MM.1S (cell line): ENCODE measurements at regions not wholly inside any gene's neighbourhood (a gene's known extent, or its start where the extent isn't known, plus 50 kb on each side); places are given as distances from the start of the nearest gene placed in this dataset.

Experiments
- DNase-seq: peaks from one replicate; pipeline ENCODE4 v3.0.0-alpha.2; 2015
- H2AFZ ChIP-seq: fragments of 300-600 bp; sonication (generic); 2 replicates; pipeline ENCODE4 v1.6.0; 2016; ENCODE audit warnings: antibody characterized with exemption, low read length
- H3F3A ChIP-seq: fragments of 300-600 bp; sonication (generic); 2 replicates; pipeline ENCODE4 v1.6.1; 2016; ENCODE audit warnings: mild to moderate bottlenecking, antibody characterized with exemption, low read length, moderate library complexity, mixed read lengths; ENCODE audit not compliant: insufficient read depth
- H3K27ac ChIP-seq: fragments of 300-600 bp; sonication (generic); 2 replicates; pipeline ENCODE4 v1.5.1; 2016; ENCODE audit warnings: mild to moderate bottlenecking, low read length
- H3K27me3 ChIP-seq: fragments of 300-600 bp; sonication (generic); replicated peaks from 2 replicates; pipeline ENCODE4 v1.6.0; 2016; ENCODE audit warnings: low read length; ENCODE audit not compliant: insufficient read depth
- H3K36me3 ChIP-seq: fragments of 300-600 bp; sonication (generic); replicated peaks from 2 replicates; pipeline ENCODE4 v1.6.1; 2016; ENCODE audit warnings: mild to moderate bottlenecking, low read length, mixed read lengths; ENCODE audit not compliant: insufficient read depth
- H3K4me1 ChIP-seq: fragments of 300-600 bp; sonication (generic); 2 replicates; pipeline ENCODE4 v1.6.1; 2016; ENCODE audit warnings: low read length, mixed read lengths
- H3K4me2 ChIP-seq: fragments of 300-600 bp; sonication (generic); 2 replicates; pipeline ENCODE4 v1.6.0; 2016; ENCODE audit warnings: low read depth, low read length
- H3K4me3 ChIP-seq: fragments of 300-600 bp; sonication (generic); 2 replicates; pipeline ENCODE4 v1.5.1; 2016; ENCODE audit warnings: low read length, mixed read lengths
- H3K79me2 ChIP-seq: fragments of 300-600 bp; sonication (generic); 2 replicates; pipeline ENCODE4 v1.6.1; 2016; ENCODE audit warnings: mixed run types, low read length, mixed read lengths
- H3K9ac ChIP-seq: fragments of 300-600 bp; sonication (generic); 2 replicates; pipeline ENCODE4 v1.6.1; 2016; ENCODE audit warnings: low read length, mixed read lengths
- H3K9me2 ChIP-seq: fragments of 300-600 bp; sonication (generic); replicated peaks from 2 replicates; pipeline ENCODE4 v1.6.1; 2016; ENCODE audit warnings: mild to moderate bottlenecking, low read length, mixed read lengths; ENCODE audit not compliant: insufficient read depth
- H3K9me3 ChIP-seq: fragments of 300-600 bp; sonication (generic); replicated peaks from 2 replicates; pipeline ENCODE4 v1.6.1; 2016; ENCODE audit warnings: mild to moderate bottlenecking, low read length, mixed read lengths; ENCODE audit not compliant: insufficient read depth
- H4K20me1 ChIP-seq: fragments of 300-600 bp; sonication (generic); 2 replicates; pipeline ENCODE4 v1.6.1; 2016; ENCODE audit warnings: mild to moderate bottlenecking, low read length, moderate library complexity, mixed read lengths; ENCODE audit not compliant: insufficient read depth
- CTCF ChIP-seq: fragments of 300-600 bp; sonication (generic); IDR thresholded peaks from 2 replicates; pipeline ENCODE4 v1.5.1; 2016; ENCODE audit warnings: antibody characterized with exemption, low read length, mixed read lengths
- EZH2 ChIP-seq: fragments of 300-600 bp; sonication (generic); optimal IDR thresholded peaks from 2 replicates; pipeline ENCODE3; 2017; ENCODE audit warnings: low read depth, mild to moderate bottlenecking, antibody characterized with exemption, low read length, mixed read lengths
- EZH2phosphoT487 ChIP-seq: fragments of 300-600 bp; sonication (generic); IDR thresholded peaks from 2 replicates; pipeline ENCODE4 v1.6.1; 2018; ENCODE audit warnings: antibody characterized with exemption, low read length

DNA sequence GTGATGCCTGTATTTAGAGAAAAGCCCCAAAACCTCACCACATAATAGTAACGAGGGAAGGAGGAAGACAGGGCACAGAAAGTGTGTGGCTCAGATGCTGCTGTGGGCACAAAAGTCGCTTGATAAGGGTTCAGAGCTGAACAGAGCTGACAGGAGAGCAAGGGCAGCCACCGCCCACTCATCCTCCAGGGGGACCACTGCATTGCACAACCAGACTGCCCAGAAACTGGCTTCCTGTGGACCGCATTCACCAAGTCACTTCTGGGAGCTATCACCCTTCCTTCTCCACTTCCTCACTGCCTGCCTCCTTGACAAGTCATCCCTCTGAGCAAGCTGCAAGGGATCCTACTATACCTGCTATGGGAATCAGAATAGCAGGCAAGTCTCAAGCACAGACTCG, 512.4 kb upstream of the CDH11 start:
- no peaks in the 10 kb centered on the region for H3K9me3 ChIP-seq
- no peaks in the 10 kb centered on the region for H3K27me3 ChIP-seq
- H3K4me2 ChIP-seq: no peak overlapping the region
- TF ChIP-seq EZH2phosphoT487 (no peak), CTCF (no peak), EZH2 (no peak)
- H3K9ac ChIP-seq: no peak overlapping the region
- no peaks in the 10 kb centered on the region for H3K36me3 ChIP-seq
- no peaks in the 10 kb centered on the region for H3K79me2 ChIP-seq
- DNase-seq: no peak
- no peaks in the 10 kb centered on the region for H3K9me2 ChIP-seq
- no peaks in the 10 kb centered on the region for H4K20me1 ChIP-seq
- no peaks in the 10 kb centered on the region for H3F3A ChIP-seq
- H3K4me3 ChIP-seq: no peak overlapping the region
- no peak overlapping the region for H3K27ac ChIP-seq
- no peaks in the 10 kb centered on the region for H3K4me1 ChIP-seq
- no peak overlapping the region for H2AFZ ChIP-seq

DNA sequence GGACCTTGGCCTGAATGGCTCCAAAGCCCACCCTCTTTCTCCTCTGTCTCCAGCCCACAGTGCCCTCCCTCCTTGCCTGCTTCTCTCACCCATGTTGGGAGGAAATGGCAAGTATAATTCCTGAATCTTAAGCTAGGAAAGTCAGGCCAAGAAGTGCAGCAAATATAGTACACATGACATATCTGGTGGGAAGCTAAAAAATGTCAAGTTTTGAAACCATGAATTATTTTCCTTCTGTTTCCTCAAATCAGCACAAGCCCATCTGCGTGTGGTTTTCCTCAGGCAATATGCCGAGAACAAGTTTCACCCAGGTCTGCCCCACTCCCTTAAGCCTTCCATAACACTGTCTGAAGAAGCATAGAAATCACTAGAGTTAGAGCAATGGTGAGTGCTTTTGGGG, 502.8 kb upstream of the CDH11 start:
- no peaks in the 10 kb centered on the region for H3K9me3 ChIP-seq
- no peaks in the 10 kb centered on the region for H4K20me1 ChIP-seq
- TF ChIP-seq EZH2phosphoT487: no peak
- no peak for TF ChIP-seq EZH2
- TF ChIP-seq CTCF: no peak
- H3K4me1 ChIP-seq: no peaks in the 10 kb centered on the region
- H3K4me3 ChIP-seq: no peak overlapping the region
- no peaks in the 10 kb centered on the region for H3K36me3 ChIP-seq
- no peak for DNase-seq
- H2AFZ ChIP-seq: no peak overlapping the region
- no peak overlapping the region for H3K4me2 ChIP-seq
- no peaks in the 10 kb centered on the region for H3F3A ChIP-seq
- H3K27me3 ChIP-seq: no peaks in the 10 kb centered on the region
- no peak overlapping the region for H3K9ac ChIP-seq
- no peak overlapping the region for H3K27ac ChIP-seq
- no peaks in the 10 kb centered on the region for H3K79me2 ChIP-seq
- no peaks in the 10 kb centered on the region for H3K9me2 ChIP-seq

GRCh38 chr16:65624229-65624628, 502.4 kb upstream of the CDH11 start:
- no peak overlapping the region for H3K4me2 ChIP-seq
- no peaks in the 10 kb centered on the region for H3K4me1 ChIP-seq
- no peak overlapping the region for H2AFZ ChIP-seq
- H3K27me3 ChIP-seq: no peaks in the 10 kb centered on the region
- H3F3A ChIP-seq: no peaks in the 10 kb centered on the region
- H3K36me3 ChIP-seq: no peaks in the 10 kb centered on the region
- no peak overlapping the region for H3K27ac ChIP-seq
- H3K9me2 ChIP-seq: no peaks in the 10 kb centered on the region
- no peak for TF ChIP-seq EZH2
- TF ChIP-seq CTCF: no peak
- TF ChIP-seq EZH2phosphoT487: no peak
- H3K79me2 ChIP-seq: no peaks in the 10 kb centered on the region
- H3K9me3 ChIP-seq: no peaks in the 10 kb centered on the region
- no peaks in the 10 kb centered on the region for H4K20me1 ChIP-seq
- H3K9ac ChIP-seq: no peak overlapping the region
- no peak overlapping the region for H3K4me3 ChIP-seq
- no peak for DNase-seq

- no peaks in the 10 kb centered on the region for H3F3A ChIP-seq
- H3K9me2 ChIP-seq: no peaks in the 10 kb centered on the region
- H3K9ac ChIP-seq: no peak overlapping the region
- no peak overlapping the region for H3K27ac ChIP-seq
- no peak overlapping the region for H3K4me2 ChIP-seq
- DNase-seq: no peak
- H3K79me2 ChIP-seq: no peaks in the 10 kb centered on the region
- H3K4me1 ChIP-seq: no peaks in the 10 kb centered on the region
- no peak for TF ChIP-seq EZH2phosphoT487
- TF ChIP-seq CTCF: no peak
- TF ChIP-seq EZH2: no peak
- H3K4me3 ChIP-seq: no peak overlapping the region
- no peaks in the 10 kb centered on the region for H3K27me3 ChIP-seq
- H4K20me1 ChIP-seq: no peaks in the 10 kb centered on the region
- no peak overlapping the region for H2AFZ ChIP-seq
- H3K9me3 ChIP-seq: no peaks in the 10 kb centered on the region
- H3K36me3 ChIP-seq: no peaks in the 10 kb centered on the region
These were observed 501.0 kb upstream of the CDH11 start for GRCh38 chr16:65622871-65623270.
